ENCODE measurements at regions not wholly inside any gene's neighbourhood (a gene's known extent, or its start where the extent isn't known, plus 50 kb on each side); places are given as distances from the start of the nearest gene placed in this dataset.
A peak's percentile ranks its signal among the peaks of the same experiment; 100 is the strongest.

DNA sequence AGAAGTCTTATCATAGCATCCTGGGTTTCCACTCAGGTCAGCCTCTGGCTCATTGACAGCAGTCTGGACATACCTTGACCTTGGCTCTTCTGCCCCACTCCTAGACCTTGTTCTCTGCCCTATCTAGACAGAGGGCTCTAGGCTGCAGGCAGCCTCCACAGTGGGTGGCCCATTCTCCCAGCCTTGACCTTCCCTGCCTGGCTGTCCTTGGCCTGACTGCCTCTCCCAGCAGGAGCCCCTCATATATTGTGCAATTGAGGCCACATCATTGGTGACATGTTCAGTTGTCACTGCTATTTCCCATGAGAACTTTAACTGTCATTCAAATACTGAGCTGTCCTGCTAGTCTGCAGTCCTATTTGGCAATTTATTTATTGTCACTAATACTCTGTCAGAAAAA, 503.4 kb downstream of the PLXNA4 start:
- DNase-seq (ENCODE audit: low read depth) = no peak
- TF ChIP-seq, protein P1, sequence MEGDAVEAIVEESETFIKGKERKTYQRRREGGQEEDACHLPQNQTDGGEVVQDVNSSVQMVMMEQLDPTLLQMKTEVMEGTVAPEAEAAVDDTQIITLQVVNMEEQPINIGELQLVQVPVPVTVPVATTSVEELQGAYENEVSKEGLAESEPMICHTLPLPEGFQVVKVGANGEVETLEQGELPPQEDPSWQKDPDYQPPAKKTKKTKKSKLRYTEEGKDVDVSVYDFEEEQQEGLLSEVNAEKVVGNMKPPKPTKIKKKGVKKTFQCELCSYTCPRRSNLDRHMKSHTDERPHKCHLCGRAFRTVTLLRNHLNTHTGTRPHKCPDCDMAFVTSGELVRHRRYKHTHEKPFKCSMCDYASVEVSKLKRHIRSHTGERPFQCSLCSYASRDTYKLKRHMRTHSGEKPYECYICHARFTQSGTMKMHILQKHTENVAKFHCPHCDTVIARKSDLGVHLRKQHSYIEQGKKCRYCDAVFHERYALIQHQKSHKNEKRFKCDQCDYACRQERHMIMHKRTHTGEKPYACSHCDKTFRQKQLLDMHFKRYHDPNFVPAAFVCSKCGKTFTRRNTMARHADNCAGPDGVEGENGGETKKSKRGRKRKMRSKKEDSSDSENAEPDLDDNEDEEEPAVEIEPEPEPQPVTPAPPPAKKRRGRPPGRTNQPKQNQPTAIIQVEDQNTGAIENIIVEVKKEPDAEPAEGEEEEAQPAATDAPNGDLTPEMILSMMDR (conservative IDR thresholded peaks at IDR 0.05; ENCODE audit: low read depth, low read length) = no peak
- H3K4me3 ChIP-seq (ENCODE audit: low read depth, low read length) = no peak overlapping the region

DNA sequence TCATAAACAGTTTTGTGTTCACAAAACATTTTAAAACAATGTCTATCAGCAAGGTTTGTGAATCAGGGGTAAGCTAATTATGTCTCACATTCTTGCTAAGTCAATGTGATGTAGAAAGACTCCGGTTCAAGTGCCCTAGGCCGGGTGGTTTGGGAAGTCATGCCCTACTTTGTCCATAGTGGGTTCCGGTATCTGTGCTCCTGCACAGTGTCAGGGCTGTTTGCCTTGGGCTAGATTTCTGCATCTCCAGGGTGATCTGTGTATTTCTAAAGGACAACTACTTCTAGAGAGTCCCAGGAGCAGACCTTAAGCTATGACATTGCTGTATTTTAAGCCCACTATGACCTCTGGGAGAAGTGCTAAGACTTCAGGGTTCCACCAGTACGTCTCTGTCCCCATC, 504.1 kb downstream of the PLXNA4 start:
- TF ChIP-seq, protein P1 (conservative IDR thresholded peaks at IDR 0.05; ENCODE audit: low read depth, low read length) = no peak

DNA sequence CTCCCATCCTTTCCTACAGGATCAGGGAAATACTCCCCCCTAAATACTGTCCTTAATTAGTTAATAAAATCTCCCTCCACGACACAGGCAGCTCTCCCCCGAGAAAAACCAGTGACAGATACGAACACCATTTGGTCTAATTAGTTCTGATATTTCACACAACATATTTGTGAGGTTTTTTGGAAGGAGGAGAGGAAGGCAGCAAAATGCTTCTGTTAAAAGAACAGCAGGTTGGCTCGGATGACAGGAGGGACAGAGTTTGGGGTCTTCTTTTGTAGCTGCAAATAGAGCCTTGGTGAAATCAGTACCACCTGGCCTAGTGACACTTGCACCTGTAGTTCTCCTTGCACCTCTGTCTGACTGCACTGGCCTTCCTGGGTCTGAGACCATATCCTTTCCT, 507.0 kb downstream of the PLXNA4 start:
- TF ChIP-seq, protein P1 (conservative IDR thresholded peaks at IDR 0.05; ENCODE audit: low read depth, low read length) = no peak
- no peak for DNase-seq (ENCODE audit: low read depth)
- no peak overlapping the region for H3K4me3 ChIP-seq (ENCODE audit: low read depth, low read length)

More for the DNA sequence above, 504.1 kb downstream of the PLXNA4 start:
- DNase-seq (ENCODE audit: low read depth) = no peak
- H3K4me3 ChIP-seq (ENCODE audit: low read depth, low read length) = no peak overlapping the region

DNA sequence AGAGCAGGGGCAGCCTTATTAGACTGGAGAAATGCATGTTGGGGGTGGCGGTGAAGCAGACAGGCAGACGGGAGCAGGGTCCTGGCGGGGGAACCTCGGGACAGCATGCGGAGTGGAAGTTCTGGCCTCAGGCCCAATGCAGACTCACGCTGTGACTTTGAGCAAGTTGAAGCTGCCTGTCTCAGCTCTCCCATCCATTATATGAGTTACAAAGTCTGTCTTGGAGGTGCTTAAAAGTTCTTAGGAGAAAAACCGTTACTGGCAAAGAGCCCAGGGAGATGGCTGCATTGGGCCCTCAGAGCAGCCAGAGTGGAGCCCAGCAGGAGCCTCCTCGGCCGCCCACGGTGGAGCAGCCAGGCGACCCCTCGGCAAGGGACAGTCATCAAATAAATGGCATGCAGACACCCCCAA, 509.5 kb downstream of the PLXNA4 start:
- DNase-seq (ENCODE audit: low read depth) = no peak
- TF ChIP-seq, protein P1 (conservative IDR thresholded peaks at IDR 0.05; ENCODE audit: low read depth, low read length) = no peak
- H3K4me3 ChIP-seq (ENCODE audit: low read depth, low read length) = no peak overlapping the region

DNA sequence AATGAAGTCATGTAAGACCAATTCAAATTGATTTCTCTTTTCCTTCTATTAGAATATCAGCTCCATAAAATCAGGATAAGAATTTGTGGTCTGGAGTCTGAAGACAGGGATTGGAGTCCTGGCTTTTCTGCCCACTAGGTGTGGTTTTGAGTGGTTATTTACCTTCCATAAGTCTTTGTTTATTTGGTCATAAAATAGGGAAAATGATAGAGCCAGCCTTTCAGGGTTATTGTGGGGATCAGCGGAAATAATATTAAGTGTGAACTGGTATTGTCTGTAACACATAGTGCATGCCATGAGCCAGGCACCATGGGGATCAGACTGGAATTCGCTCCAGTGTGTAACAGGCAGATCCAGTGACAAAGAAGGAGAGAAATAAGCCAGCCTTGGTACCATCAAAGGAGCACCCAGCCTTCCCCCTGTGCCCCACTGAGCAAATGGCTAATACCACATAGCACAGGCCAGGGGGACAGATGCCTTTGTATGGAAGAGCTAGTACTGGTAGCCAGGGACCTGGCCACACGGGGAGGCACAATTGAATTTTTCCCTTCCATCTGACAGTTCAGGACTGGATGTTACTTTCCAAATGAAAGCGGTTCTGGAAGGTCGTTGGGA, 509.7 kb upstream of the PODXL start:
- H3K4me3 ChIP-seq (ENCODE audit: low read depth, low read length) = no peak overlapping the region
- TF ChIP-seq, protein P1 (conservative IDR thresholded peaks at IDR 0.05; ENCODE audit: low read depth, low read length) = no peak

DNA sequence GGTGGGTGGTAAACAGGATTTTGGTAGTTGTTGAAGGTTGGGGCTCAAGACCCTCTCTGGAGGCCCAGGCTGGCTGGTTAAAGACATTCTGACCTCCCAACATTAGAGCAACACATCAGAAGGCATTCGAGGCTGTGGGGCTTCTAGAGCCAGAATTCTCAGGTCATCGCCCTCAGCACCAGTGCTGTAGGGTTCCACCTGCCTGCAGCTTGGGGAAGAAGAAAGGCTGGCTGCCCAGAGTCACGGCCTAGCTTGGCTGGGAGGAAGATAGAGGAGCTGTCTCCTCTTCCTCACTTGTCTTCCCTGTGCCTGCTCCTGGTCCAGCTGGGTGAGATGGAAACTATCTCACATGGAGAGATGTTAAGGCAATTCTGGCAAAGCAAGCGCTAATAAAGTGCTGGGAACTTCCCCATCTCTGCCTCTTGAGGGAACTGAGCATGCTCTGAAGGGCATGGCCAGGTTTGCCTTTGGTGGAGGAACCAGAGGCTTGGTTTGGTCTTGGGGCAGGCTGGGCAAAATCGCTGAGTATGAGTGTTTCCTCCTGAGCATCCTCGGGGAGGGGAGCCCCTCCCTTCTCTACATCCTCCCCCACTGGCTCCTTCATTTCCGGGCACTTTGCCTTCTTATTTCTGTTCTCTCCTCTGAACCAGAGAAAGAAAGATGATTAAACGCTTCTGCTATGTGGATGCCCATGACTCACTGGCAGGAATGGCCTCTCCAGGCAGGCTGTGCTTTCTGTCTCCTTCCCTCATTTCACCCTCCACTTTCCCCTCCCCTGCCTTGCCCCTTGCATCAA, 509.0 kb upstream of the PODXL start:
- H3K4me3 ChIP-seq (ENCODE audit: low read depth, low read length) = no peak overlapping the region
- TF ChIP-seq, protein P1 (conservative IDR thresholded peaks at IDR 0.05; ENCODE audit: low read depth, low read length) = no peak
- DNase-seq (ENCODE audit: low read depth) = peak; percentile 93

More for the DNA sequence above, 509.7 kb upstream of the PODXL start:
- no peak for DNase-seq (ENCODE audit: low read depth)
